Activated T-cell treated with anti-CD3 and anti-CD28 coated beads for 4 hours (primary cell): ENCODE measurements at regions not wholly inside any gene's neighbourhood (a gene's known extent, or its start where the extent isn't known, plus 50 kb on each side); places are given as distances from the start of the nearest gene placed in this dataset.

Experiments
- DNase-seq: peaks from one replicate; pipeline ENCODE4 v3.0.0-alpha.2; 2020

DNA sequence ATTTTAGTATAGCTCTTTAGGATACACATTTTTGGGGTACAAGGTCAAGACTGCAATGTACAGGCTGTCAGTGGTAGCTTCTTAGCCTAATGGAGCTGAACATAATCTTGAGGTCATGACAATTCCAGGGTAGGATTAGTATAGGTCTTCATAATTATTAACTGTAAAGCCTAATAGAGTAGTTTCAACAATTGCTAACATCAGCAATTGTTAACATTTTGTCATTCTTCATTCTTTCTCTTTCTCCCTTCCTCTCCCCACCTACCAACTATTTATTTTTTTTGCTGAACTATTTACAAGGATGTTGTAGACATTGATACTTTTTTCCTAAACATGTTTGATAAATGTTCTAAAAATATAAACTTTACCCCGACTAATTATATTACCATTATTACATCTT, 461.3 kb upstream of the DCC start:
- DNase-seq = no peak

DNA sequence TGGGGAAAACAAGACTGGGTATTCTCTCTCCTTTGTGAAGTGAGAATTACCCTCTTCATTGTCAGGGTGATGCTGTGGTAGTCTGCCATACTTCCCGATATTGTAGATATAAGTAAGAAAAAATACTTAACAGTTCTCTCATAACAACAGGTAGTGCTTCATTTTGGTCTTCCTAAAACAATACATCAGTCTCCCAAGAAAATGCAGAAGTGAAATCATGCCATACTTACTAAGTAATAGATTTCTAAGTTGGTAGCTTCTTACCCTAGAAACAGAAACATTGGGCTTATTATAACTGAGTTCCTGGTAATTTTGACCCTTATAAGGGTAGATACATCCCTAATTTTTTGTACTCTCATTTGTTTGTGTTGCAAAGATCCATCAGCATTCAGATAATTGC, 460.7 kb upstream of the DCC start:
- no peak for DNase-seq

DNA sequence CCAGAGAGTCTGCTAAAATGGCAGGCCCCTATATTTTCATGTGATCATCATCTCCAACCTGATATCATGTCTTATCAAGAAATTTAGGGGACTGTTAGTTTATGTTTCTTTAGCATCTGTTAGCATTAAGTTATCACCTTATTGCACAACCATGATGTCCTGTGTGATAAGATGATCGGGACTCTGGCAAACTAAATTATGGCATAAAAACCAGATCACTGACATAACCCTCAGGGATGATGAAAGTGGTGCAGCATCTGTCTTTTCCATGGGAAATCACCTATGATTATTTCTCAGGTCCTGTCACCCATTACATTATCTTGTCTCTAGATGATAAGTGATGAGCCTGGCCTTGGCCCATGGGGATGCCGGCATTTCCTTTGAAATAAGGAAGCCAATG, 458.6 kb upstream of the DCC start:
- no peak for DNase-seq

DNA sequence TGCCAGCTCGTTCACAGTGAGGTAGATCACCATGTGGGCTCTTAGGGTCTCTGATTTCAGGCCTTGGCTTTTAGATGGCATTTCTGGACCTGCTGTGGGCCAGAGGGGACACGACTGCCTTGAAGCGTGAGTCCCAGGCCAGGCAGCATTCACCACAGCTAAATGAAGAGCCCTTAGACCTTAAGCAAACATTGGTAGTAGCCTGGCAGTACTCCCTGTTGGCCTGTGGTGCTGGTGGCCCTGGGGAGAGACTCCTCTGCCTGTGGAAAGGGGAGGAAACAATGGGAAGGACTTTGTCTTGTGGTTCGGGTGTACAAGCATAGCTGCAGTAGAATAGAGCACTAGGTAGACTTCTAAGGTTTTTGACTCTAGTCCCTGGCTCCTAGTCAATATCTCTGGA, 456.0 kb upstream of the DCC start:
- no peak for DNase-seq

DNA sequence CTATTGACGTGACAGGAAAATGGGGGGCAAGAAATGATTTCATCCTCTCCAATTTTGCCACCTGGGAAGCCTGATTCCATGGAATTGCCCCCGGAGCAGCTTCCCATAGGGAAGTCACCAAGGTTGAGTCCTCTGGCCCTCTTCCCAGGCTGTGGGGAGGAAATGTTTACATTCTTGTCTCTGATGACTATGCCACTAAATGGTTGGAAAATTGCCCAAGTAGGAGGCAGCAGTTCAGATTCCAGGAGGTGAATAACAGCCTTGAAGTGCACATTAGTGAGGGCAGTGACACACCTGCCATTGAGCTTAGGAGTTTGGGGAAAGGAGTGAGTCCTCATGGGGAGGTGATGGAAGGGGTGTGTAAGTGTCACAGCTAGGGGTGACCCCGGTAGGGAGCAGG, 449.2 kb upstream of the DCC start:
- DNase-seq = no peak

DNA sequence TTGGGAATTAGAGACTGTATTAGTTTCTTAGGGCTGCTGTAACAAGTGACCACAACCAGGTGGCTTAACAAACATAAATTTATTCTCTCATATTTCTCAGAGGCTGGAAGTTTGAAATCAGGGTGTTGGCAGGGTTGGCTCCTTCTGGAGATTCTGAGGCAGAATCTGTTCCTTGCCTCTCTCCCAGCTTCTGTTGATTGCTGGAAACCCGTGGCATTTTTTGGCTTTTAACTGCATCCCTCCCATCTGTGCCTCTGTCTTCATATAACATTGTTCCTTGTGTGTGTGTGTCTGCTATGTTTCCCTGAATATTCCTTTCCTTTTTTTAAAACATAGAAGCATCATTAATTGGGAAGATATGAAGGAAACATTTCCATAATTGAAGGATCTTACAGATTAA, 448.1 kb upstream of the DCC start:
- DNase-seq = no peak

DNA sequence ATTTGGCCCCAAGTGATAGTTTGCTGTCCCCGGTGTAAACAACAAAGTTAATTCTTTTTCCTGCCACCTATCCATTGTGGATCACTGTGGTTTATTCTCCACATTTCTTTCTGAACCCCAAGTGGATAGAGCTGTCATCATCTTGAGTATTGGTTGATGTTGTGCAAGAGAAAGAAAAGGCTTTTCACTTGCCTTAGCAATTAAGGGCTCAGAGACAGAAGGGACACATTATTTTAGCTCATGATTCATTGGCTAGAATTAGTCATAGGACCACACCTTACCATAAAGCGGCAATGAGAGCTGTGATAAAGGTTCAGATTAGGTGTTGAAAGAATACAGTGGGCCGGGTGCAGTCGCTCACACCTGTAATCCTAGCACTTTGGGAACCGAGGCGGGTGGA, 442.1 kb upstream of the DCC start:
- no peak for DNase-seq

DNA sequence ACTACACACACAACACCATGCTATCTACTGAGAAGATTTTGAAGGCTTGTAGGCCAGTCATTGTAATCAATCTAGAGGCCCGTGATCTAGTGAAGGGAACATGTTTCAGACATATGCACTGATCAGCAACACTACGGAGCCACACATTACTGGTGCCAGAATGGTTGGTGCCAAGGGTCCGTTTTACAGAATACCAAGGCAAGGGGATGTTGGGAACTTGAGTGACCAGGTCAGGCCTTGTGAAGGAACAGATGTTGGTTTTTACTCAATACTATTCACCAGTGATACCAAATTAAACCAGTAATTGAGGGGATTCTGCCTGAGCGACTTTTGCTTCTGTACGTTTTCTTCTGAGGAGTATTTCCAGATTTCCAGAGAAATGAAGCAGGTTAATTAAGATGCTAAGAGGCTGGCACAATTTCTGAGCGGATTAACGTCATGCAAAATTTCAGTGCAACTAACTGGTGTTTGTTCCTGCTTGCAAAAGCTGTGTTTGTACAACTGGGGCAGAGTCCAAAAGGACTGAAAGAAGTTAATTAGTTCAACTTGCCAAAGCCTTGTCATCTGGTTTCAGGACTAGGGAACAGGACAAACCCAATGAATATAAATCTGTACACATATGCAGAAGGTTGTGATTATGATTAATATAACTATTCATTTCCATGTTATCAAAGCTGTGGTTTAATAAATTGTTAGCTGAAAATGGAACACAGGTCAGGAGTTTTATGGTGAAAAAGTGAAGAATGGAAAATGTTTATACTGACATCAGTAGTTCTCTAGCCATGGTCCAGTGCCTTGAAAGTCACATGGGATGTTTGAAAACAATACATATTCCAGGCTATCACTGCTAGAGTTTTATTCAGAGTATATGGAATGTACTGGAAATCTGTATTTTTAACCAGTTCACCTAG, 432.1 kb upstream of the DCC start:
- DNase-seq = no peak

DNA sequence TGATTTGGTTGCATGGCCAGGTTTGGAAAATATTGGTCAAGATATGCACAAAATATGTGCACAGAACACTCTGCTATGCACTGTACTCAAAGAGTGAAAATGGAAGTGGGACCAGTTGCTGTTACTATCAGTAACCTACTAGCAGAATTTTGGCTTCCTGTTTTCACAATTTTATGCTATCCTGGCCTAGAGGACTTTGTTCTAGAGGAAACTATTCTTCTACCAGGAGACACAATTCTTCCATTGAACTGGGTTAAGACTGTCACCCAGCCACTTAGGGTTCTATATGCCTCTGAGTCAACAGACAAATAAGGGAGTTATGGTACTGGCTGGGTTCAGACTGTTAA, 431.4 kb upstream of the DCC start:
- DNase-seq = no peak

DNA sequence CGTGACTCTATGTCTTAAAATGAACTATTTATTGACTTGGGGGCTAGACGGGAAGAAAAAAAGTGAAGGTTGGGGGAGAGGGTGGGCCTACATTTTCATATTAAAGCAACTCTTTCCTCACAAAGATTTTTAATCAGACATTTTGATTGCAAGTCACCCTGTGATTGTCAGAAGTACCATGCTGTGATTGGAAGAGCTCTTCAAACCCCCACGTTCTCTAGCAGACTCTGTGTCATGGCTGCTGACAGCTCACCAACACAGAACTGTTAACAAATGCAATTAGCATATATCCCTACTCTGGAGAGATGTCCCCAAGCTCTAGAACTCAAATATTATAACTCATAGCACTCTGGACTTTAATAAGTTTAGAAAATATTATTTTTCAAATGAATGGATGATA, 428.4 kb upstream of the DCC start:
- no peak for DNase-seq

DNA sequence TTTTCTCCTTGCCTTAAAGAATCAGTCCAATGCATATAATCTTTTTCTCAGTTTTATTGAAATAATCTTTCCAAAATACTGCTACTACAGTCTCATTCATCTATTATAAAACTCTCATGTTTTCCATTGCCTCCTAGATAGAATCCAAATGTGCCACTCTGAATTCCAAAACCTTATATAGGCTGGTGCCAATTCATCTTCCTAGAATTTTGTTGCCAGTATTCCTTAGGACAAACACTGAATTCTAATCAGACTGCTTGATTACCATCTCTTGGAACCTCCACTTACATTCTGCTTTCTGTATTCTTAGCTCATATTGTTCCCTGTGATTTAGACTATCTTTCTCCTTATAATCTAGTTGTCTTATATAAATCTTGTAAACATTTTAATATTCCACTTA, 427.6 kb upstream of the DCC start:
- DNase-seq = no peak

DNA sequence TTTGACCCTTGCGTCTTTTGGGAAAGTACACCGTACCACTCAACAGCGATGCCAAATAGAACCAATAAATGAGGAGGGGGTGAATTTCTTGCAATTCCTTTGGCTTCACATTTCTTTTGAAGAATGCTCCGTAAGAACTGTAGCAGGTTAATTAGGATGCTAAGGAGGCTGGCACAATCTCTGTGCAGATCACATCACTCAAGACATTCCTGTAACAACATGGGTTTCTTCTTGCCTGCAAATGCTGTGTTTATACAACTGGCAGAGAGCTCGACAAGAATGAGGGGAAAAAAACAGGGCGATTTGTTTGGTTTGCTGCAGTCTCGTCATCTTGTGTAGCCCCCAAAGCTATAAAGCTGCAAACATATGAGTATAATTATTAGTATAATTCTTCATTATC, 424.8 kb upstream of the DCC start:
- no peak for DNase-seq

DNA sequence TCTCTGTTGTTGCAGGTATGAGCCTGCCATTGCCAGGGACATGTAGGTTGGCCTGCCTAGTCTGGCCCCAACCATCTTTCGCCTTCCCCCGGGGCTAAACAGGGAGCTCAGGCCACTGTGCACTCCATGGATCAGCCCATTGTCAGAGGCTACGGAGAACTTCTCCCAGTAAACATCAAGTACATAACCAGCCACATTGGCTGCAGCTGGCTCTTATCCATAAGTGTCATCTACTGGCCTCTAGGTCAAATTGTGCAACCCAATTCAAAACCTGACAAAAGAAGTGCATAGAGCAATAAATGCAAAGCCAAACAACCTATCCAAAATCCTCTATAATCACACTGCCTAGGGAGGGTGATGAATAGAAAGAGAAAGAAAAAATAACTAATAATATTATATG, 418.1 kb upstream of the DCC start:
- no peak for DNase-seq

DNA sequence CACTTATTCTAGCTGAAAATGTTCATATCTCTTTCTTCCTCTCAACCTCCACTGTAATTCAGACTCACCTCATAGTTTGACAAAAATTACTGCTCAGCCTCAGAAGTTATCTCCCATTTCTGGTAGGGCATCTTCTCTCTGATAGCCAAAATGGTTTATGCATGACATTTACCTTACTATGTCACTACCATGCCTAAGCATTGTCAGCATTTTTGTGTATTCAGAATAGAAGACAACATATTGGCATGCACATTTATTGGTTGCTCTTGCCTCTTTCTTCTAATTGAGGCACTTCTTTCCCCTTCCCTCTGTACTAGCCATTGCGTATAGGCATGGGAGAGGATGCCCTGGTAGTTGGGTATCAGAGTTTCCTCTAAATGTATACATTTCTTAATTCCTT, 406.1 kb upstream of the DCC start:
- DNase-seq = no peak

DNA sequence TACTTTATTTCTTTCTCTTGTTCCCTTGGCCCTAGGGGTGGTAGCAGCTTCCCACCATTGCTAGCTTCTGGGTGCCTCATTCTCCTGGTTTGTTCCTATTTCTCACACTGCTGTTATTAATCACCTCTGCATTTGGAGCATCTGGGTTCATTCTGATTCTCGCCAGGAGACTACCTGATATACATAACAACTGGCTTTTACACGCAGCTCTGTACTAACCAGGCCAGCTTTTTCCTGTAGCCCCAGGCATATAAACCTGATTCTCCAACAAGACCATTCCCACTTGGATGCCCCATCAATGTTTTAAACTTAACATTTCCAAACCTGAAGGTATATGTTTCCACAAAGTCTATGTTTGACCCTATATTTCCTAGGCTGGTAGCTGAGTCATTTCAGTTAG, 403.9 kb upstream of the DCC start:
- DNase-seq = no peak

DNA sequence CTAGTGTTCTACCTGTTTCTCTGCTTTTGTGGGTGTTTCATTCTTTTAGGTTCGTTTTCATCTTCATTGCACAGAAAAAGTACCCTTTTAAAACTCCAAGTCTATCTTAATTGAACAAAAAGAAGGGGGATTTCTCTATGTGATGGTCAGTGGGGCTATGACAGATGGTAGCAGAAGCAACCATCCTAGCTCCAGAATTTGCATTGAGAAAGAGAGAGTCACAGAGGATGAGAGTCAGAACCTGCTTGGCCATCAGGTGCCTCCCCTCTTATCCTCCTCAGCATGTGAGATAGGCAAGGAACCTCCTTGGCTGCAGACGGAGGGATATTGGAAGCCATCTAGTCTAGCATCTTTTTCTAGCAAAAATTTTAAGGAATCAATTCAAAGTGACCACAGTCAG, 398.0 kb upstream of the DCC start:
- DNase-seq = no peak

DNA sequence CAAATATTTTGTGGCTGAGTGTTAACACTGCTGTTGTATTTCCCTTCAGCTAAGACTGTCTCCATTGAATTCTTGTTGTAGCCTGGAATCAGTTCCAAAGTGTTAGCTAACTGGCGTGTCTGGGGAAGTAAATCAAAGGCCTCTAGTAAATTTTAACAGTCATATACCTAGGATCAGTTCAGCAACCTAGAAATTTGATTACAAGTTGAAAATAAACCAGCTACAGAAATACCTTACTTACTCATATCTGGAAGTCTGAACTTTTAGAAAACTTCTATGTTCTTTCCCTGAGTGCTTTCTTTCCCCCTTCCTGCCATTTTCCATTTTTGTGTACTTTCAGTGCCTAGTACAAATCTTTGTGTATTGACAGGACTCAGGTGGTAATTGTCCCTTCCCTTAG, 396.7 kb upstream of the DCC start:
- DNase-seq = no peak

DNA sequence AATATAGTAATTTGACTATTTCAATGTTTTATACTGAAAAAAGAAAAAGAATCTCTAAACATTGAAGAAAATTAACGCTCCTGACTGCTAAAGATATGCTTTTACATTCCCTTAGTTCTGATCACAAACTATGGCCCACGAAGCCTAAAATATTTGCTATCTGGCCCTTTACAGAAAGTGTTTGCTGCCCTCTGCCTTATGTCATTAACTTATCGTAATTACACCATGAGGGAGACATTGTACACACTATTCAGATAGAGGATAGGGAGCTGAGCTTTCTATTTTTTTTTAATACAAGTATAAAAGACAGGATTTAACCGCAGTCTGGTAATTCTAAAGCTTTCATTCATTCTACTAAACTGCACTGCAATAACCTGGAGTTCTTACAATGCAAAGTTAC, 393.1 kb upstream of the DCC start:
- DNase-seq = no peak

DNA sequence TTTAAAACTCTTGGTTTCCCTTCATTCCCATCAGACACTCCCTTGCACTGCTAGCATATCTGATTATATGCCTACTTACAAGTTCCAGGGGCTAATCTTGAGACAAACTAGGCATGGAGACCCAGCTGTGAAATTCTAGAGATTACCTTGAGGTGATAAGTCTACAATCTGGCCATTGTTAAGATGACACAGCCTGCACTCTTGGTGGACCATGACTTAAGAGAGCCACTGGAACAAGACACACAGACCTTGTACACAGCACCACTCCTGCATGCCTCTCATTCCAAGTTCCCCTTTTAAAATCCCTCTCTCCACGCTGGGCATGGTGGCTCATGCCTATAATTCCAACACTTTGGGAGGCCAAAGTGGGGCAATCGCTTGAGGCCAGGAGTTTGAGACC, 387.2 kb upstream of the DCC start:
- DNase-seq = no peak

DNA sequence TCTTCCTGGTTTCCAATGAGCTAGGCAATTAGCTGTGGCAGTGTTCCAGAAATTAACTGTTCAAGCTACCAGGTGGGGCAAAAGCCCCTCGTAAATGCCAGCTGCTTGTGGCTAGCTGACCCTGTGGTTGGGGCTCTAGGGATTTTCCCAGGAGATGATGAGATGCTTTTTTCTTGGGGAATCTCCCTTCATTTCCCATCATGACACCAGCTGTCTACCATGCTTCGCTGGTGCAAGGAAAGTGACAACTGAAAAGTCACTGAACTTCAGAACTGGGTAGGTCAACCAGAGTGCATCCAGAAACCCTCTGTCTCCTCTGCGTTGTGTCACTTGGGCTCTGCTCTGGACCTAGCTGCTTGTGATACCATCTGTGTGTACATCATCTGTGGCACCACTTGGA, 386.5 kb upstream of the DCC start:
- no peak for DNase-seq

DNA sequence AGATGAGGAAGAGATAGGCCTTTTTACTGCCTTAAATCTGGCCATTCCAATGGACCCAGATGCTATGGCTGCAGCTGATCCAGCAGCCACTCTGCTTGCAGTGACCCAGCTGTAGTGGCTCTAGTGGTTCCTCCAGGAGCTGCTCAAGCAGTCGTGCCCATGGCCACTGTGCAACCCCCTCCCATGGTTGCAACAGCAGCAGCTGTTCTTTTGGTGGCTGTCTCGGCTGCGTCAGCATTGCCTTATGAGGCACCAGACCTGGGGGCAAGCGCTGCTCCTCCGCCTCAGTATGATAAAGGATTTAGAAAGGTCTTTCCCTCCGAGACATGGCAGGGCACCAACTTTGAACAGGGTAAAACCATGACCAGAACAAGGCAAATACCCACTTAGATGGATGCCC, 384.9 kb upstream of the DCC start:
- DNase-seq = no peak

DNA sequence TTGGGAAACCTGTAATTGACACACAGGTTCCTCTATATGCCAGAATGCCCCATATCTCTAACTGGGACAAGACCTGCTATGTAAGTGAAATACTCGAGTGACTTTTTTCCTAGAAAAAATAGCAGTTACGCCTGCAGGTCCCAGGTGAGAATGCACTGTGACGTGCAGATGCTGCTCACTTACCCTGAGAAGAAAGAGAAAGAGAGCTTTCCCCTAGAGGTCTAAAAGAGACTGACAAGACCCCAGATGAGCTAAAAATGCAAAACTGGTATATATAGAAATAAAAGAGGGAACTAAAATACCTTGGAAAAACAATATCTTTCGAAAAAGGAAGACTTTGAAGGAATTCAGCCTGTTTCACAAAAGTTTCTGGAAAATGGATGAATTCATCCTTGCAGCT, 383.0 kb upstream of the DCC start:
- DNase-seq = no peak

DNA sequence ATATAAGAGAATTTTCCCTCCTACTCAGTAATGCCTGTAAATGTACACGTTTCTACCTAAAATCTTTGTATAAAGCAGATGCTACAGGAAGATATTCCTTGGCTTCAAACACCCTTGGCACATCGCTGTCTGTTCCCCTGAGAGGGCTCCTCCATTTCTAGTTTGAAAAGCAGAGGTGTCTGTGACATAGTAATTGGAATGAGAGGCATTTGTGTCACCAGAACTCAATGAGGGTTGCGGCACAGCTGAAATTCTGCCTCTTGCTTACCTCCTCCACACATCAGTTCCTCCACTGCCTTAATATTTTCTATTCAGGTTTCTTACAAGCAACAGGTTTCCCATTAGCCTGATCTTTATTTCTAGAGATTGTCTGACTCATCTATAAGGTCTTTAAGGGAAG, 359.9 kb upstream of the DCC start:
- no peak for DNase-seq

DNA sequence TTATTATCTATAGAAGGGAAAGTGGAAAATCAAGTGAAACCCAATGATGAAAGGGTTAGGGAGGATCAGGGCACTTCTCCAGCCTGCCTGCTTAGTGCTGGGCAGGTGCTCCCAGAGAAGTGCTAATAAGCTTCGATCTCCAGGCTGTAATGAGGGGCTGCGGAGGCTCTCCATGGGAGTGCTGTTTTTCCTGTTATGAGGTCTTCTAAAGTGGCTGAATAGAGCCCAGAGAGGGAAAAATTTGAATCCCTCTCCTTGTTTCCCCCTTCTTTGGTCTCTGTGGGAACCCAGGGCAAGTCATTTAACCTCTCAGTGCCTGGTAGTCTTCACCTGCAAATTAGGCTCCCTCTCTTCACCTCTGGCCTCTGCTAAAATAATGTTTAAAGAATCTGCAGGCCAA, 351.7 kb upstream of the DCC start:
- DNase-seq = no peak

DNA sequence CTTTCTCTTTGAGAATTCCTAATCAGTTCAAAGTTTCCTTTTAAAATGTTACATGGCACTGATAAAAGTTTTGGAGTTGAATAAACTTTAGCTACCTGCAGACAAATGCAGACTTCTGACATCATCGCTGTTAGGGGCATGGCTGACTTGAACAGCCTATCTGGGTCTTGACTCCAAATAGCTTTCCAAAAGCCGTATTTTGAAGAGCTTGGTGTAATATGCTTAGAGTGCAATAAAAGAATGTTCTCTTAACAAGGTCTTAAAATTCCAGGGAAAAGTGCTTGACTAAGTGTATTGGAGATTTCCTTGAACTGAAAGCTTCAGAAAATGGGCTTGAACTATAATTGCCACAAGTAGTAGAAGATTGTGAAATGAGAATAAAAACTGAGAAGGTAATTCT, 342.9 kb upstream of the DCC start:
- no peak for DNase-seq

DNA sequence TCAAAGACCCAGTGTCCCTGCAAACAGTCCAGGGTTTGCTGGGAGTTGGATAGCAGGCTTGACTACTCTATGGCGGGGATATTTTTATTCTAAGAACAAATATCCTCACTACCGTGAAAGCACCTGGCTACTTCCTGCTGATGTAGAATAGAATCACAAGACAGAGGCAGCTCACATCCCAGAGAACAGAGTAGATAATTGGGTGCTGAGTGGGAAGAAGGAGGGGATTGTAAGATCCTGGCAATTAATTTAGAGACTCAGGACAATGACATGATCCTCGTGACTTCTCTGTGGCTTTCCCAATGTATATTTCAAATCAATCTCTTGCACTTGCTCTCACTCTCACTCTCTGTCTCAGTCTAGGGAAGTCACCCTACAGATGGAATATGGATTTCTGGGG, 341.9 kb upstream of the DCC start:
- DNase-seq = no peak
